Osteoblast (primary cell): ENCODE measurements at regions not wholly inside any gene's neighbourhood (a gene's known extent, or its start where the extent isn't known, plus 50 kb on each side); places are given as distances from the start of the nearest gene placed in this dataset.

ENCODE experiments used
- DNase-seq: peaks from one replicate; pipeline ENCODE4 v3.0.0; 2011; ENCODE audit warnings: low spot score, mixed read lengths; ENCODE audit not compliant: insufficient read length; ENCODE audit errors: missing footprints
- H2AFZ ChIP-seq: 2 replicates; pipeline ENCODE4 v1.6.0; 2011; ENCODE audit warnings: mild to moderate bottlenecking, low read length
- H3K27ac ChIP-seq: 2 replicates; pipeline ENCODE4 v1.5.1; 2011; ENCODE audit warnings: mild to moderate bottlenecking, low read depth, low read length, moderate library complexity
- H3K27me3 ChIP-seq: 2 replicates; pipeline ENCODE4 v1.6.0; 2012; ENCODE audit warnings: mild to moderate bottlenecking, control low read depth, inconsistent platforms, low read length, moderate library complexity; ENCODE audit not compliant: insufficient read depth
- H3K36me3 ChIP-seq: 2 replicates; pipeline ENCODE4 v1.5.1; 2011; ENCODE audit warnings: mild to moderate bottlenecking, low read length, control low read depth, moderate library complexity; ENCODE audit not compliant: insufficient read depth
- H3K4me1 ChIP-seq: 2 replicates; pipeline ENCODE4 v1.5.1; 2011; ENCODE audit warnings: mild to moderate bottlenecking, low read length, control low read depth, moderate library complexity; ENCODE audit not compliant: insufficient read depth
- H3K4me2 ChIP-seq: 2 replicates; pipeline ENCODE4 v1.6.0; 2011; ENCODE audit warnings: mild to moderate bottlenecking, low read length; ENCODE audit not compliant: insufficient read depth
- H3K4me3 ChIP-seq: fragments of 200-600 bp; sonication (generic); 3 replicates; pipeline ENCODE4 v1.5.1; 2012; ENCODE audit warnings: mild to moderate bottlenecking, low read length, inconsistent platforms; ENCODE audit not compliant: insufficient read depth
- H3K79me2 ChIP-seq: 2 replicates; pipeline ENCODE4 v1.6.0; 2012; ENCODE audit warnings: mild to moderate bottlenecking, low read length, control low read depth, inconsistent platforms; ENCODE audit not compliant: insufficient read depth
- H3K9me3 ChIP-seq: 2 replicates; pipeline ENCODE4 v1.5.1; 2011; ENCODE audit warnings: low read depth, low read length, control low read depth
- H4K20me1 ChIP-seq: 2 replicates; pipeline ENCODE4 v1.6.0; 2012; ENCODE audit warnings: mild to moderate bottlenecking, low read length, control low read depth; ENCODE audit not compliant: insufficient read depth
- CTCF ChIP-seq: IDR thresholded peaks from 2 replicates; pipeline ENCODE4 v1.5.1; 2011; ENCODE audit warnings: mild to moderate bottlenecking, low read depth, low read length, moderate library complexity; ENCODE audit errors: extremely low read depth

GRCh38 chr1:97010566-97011264, 289.1 kb downstream of the PTBP2 start:
- Histone ChIP-seq H3K4me3 (no peak overlapping the region), H4K20me1 (no peaks in the 10 kb centered on the region), H3K27ac (no peak overlapping the region), H3K4me1 (peaks cover 31% of the 10 kb centered on the region), H3K4me2 (no peak overlapping the region), H3K36me3 (no peaks in the 10 kb centered on the region), H2AFZ (no peak overlapping the region), H3K27me3 (no peaks in the 10 kb centered on the region), H3K79me2 (no peaks in the 10 kb centered on the region), H3K9me3 (no peaks in the 10 kb centered on the region)
- no peak for DNase-seq
- no peak for TF ChIP-seq CTCF

GRCh38 chr1:97013136-97013535, 291.6 kb downstream of the PTBP2 start:
- Histone ChIP-seq H3K4me2 (no peak overlapping the region), H3K27ac (no peak overlapping the region), H4K20me1 (no peaks in the 10 kb centered on the region), H3K27me3 (no peaks in the 10 kb centered on the region), H3K9me3 (no peaks in the 10 kb centered on the region), H3K4me3 (no peak overlapping the region), H3K79me2 (no peaks in the 10 kb centered on the region), H2AFZ (no peak overlapping the region), H3K36me3 (no peaks in the 10 kb centered on the region), H3K4me1 (peaks cover 16% of the 10 kb centered on the region)
- no peak for DNase-seq
- TF ChIP-seq CTCF, result no peak

- Histone ChIP-seq H3K4me2 (no peak overlapping the region), H3K4me3 (no peak overlapping the region), H3K27ac (no peak overlapping the region), H3K79me2 (no peaks in the 10 kb centered on the region), H3K4me1 (peaks cover 16% of the 10 kb centered on the region), H4K20me1 (no peaks in the 10 kb centered on the region), H3K9me3 (no peaks in the 10 kb centered on the region), H3K27me3 (no peaks in the 10 kb centered on the region), H3K36me3 (no peaks in the 10 kb centered on the region), H2AFZ (no peak overlapping the region)
- TF ChIP-seq CTCF, result no peak
- DNase-seq, result no peak
Observed at GRCh38 chr1:97013941-97014340, 292.4 kb downstream of the PTBP2 start.

- Histone ChIP-seq H2AFZ (no peak overlapping the region), H3K4me2 (no peak overlapping the region), H3K79me2 (no peaks in the 10 kb centered on the region), H3K27me3 (no peaks in the 10 kb centered on the region), H3K36me3 (no peaks in the 10 kb centered on the region), H3K9me3 (no peaks in the 10 kb centered on the region), H3K4me1 (peaks cover 16% of the 10 kb centered on the region), H3K4me3 (no peak overlapping the region), H3K27ac (no peak overlapping the region), H4K20me1 (no peaks in the 10 kb centered on the region)
- TF ChIP-seq CTCF, result no peak
- DNase-seq, result no peak
Observed at GRCh38 chr1:97014426-97014825, 292.8 kb downstream of the PTBP2 start.
